ENCODE measurements at regions not wholly inside any gene's neighbourhood (a gene's known extent, or its start where the extent isn't known, plus 50 kb on each side); places are given as distances from the start of the nearest gene placed in this dataset.

DNA sequence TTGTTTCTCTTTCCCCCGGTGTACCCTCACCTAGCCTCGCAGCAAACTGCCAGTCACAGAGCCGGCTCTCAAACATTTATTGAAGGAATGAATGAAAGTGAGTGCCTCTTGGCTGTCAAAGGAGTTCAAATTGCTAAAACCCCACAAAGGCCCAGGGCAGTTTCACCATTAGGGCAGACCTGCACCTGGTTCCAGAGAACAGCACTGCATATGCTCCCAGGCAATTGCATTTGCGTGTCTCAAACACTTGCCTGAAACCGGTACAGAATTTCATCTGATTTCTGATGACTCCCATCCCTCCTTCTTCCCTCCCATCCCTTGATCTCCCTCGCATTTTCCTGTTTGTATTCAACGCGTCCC is 165.6 kb upstream of the ZNF462 start:
- DNase-seq (ENCODE audit: low read depth in 3 of 3, low spot score in 1 of 3) = no peak

DNA sequence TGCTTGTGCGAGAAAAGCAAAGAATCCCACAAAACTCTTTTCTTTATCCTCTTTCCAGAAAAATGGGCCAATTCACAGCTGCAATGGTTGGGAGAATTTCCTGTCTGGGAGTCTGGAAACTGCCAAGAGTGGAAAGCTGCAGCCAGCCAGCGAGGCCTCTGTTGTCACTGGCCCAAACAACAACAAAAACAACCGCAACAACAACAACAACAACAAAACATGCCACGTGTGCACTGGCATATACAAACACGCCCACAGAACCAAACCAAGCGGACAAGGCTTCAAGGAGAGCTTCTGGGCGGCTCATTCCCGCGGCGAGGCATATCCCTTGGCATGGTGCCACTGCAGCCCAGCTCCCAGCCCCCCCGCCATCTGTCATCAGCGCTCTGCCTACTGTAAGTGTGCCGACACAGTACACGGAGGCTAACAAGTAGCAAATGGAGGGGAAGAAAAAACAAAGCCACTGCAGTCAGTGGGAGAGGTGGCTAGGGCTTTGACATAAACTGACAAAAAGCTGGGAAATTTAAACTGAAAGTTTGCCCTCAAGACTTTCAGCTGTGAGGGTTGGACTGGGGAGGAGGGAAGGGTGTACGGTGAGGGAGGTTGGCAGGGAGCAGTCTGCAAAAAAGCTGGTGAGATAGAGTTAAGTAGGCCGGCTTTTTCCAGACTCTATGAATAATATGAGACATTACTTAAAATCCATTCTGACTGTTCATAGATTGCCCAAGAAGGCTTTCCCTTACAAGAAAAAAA is 165.0 kb upstream of the ZNF462 start:
- no peak for DNase-seq (ENCODE audit: low read depth in 3 of 3, low spot score in 1 of 3)

DNA sequence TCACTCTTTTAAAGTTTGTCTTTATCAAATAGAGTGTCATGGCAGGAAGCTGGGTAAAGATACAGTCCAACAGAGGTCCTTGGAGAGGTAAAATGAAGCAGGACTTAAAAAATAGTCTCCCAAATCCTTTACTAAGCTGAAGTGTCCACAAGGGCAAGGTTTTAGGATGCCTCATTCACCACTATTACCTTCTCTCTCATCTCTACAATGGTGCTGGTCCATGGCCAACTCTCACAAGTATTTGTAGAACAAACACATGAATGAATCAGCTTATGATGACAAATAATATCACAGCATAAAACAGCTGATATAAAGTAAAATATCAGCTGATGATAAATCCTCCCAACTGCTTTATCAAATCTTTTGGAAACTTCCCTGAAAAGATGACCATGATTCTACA is 162.3 kb upstream of the ZNF462 start:
- no peak for DNase-seq (ENCODE audit: low read depth in 3 of 3, low spot score in 1 of 3)

DNA sequence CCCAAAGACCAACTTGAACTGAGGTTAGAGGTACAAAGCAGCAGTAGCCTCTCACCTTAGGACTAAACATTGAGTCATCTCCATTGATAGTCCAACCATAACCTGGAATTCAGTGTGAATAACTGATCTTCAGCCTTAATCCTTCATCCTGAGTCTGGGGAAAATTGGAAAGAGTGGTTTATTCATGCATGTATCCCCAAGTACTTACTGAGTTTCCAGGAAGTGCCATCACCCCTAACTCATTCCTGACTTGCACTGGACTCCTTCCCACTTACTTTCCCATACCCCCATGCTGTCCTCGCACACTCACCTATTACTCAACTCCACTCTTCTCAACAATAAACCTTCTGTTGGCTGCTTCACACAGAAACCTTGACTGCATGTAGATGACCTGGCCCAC is 161.4 kb upstream of the ZNF462 start:
- no peak for DNase-seq (ENCODE audit: low read depth in 3 of 3, low spot score in 1 of 3)

DNA sequence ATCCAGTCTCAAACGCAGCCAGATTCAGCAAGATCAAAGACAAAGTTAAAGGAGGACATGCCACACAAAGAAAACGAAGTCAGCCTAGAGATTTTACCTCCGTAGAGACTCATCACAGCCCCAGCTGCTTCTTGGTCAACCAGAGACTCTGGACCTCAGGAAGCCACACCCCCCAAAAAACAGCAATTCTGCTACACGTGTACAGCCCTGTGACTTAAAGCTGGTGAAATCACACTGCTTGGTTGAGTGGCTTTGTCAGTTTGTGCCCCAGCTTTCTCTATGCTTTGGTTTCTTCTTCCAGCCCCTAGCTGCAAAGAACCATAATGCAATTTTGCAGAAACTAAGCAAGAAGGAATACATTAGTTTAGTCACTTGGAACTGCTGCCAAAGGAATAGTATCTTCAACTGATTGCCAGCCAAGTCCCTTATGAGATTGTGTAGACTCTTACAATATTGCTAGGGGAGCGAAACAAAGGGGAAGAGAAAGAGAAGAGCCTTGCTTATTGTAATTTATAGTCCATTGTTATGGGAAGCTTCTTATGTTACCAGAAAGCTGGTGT is 158.8 kb upstream of the ZNF462 start:
- DNase-seq (ENCODE audit: low read depth in 3 of 3, low spot score in 1 of 3) = no peak

DNA sequence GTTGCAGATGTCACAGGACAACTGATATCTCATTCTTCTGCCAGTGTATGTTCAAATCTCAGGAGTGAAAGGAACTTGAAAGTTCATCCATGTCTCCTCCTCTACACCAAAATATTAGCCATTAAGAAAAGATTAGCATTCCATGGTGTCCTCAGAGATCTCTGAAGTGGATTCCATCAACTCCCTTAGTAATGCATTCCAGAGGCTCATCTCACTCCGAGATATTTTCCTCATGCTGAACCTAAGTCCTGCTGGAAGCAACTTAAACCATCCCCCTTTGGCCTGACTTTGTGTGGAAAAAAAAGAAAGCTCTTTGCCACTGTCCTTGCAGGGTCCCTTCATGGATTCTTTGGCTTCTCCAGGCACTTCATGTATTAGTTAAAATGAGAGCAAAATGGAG is 155.7 kb upstream of the ZNF462 start:
- no peak for DNase-seq (ENCODE audit: low read depth in 3 of 3, low spot score in 1 of 3)

DNA sequence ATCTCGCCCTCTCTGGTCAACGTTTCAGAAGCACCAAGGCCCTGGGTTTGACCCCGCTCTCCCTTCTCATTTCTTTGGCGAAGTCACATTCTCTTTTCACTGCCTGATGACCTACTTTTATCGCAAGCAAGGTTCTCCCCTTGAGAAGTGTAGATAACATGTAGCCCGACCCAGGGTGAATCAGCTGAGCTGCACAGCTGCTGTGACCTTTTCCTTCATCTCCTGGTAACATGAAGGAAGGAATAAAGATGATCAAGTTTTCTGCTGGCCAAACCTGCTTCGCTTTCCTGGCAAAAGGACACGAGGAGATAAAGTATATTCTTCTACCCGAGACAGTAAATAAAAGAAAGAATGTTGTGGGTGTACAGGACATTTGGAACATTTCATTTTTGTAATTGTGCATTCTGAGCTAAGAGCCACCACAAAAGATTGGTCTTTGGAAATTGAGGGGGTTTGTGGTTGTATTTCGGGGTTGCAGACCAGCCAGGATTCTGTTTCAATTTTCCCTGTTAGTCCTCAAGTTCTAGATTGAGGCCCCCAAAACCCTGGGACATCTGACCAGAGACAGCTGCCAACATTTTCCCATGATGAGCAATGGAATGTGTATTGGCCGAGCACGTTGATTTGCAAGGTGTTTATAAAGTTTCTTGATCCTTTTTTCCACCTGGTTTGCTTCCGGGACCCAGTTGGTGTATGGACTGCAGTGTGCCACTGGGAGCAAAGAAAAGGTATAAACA is 155.1 kb upstream of the ZNF462 start:
- no peak for DNase-seq (ENCODE audit: low read depth in 3 of 3, low spot score in 1 of 3)

DNA sequence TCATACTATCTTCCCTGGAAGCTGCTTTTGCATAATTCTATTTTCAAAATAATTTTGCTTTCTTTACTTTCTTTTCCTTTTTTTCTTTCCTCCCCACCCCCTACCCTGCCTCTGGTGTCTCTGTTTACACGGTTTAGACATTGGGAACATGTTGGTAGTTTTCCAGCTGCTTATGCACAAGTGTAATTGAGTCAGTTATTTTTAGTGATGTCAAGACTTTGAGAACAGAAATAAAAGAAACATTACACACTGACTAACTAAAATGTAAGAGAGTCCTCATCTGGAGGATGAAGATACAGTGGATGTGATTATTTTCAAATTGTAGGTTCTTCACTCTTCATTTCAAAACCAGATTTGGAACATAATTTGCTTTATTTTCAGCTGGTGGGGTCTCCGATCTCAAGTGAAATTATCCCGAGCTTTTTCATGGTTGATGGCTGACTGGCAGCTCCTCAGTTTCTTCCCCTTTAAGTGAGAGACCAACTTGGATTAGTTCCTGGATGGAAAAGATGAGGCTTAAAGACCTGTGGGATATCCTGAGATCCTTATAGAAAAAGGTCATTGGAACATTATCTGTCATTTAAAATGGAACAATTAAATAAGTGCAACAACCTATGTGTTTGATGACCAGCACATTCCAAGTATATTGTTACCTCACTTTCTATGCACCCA is 154.4 kb upstream of the ZNF462 start:
- no peak for DNase-seq (ENCODE audit: low read depth in 3 of 3, low spot score in 1 of 3)

DNA sequence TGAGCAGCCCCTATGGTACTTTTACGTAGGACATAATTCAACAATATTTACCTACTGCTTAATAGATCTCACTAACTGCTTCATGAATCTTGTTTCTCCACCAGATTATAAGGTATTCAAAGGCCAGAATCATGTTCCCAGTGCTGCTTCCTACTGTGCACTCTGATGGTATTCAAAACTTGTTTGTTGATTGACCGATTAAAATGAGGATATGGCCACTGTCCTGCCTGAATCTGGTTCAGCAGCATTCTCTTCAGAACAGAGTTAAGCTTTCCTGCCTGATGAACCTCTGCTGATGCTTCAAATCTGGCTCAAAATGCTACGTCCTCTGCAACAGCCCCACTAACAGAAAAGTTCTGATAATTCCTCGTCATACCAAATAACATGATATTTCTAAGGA is 150.7 kb upstream of the ZNF462 start:
- no peak for DNase-seq (ENCODE audit: low read depth in 3 of 3, low spot score in 1 of 3)

DNA sequence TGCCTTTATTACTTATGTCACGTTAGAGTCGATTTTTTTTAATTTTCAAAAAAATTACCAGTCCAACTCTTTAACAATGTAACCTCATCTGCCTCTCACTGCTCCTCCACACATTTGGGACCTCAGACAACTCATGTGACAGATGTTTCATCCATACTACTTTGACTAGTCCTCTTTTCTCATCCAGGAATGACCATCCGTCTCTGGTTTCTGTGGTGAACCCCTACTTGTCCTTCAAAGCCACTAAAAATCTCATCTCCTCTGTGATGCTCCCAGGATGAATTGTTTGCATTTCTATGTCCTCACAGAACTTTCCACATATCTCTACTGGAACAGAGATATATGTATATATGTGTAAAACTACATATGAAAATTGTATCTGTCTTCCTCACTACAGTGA is 149.8 kb upstream of the ZNF462 start:
- DNase-seq (ENCODE audit: low read depth in 3 of 3, low spot score in 1 of 3) = no peak

DNA sequence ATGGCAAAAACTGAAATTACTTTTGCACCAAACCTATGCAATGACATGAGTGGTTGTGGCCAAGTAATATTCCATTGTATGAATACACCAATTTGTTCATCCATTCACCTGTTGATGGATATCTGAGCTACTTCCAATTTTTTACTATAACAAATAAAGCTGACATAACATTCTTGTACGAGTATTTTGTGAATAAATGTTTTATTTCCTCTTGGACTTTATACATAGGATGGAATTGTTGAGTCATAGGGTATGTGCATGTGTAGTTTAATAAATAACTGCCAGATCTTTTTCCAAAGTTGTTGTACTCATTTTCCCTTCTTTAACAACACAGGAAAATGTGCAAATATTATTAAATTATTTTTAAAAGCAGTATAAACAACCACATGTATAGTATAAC is 146.1 kb upstream of the ZNF462 start:
- no peak for DNase-seq (ENCODE audit: low read depth in 3 of 3, low spot score in 1 of 3)

DNA sequence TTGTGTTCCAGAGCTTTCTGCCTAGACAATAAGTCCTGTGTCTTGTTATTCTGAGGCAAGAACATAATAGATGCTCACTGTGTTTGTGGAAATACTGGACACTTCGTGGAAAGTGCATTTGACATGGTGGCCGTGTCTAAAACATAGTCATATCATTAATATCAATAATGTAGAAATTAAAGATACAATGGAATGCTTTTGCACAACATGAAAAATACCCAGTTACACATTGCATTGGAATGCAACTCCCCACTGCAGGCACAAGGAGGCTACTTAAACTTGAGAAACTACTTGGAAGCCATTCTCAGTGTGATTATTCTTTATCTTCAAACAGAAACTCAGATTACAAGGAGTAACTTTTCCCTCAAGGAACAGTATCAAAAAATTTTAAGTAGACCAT is 145.3 kb upstream of the ZNF462 start:
- DNase-seq (ENCODE audit: low read depth in 3 of 3, low spot score in 1 of 3) = no peak

DNA sequence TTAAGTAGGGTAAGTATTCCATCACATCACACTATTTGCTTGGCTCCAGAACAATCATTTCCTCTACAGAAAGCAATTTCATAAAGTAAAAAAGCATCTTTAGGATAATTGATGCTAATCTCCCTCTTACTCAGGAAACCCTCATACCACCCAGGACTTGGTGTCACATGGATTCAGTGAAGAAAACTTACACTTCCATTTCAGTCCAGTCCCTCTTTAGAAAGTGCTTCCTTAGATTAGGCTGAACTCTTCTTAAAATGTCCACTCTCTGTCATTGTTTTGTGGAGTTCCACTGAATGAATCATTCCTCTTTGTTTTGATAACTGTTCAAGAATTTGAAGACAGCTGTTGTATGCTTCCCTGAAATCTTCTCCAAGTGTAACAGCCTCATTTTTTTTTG is 144.0 kb upstream of the ZNF462 start:
- DNase-seq (ENCODE audit: low read depth in 3 of 3, low spot score in 1 of 3) = no peak

DNA sequence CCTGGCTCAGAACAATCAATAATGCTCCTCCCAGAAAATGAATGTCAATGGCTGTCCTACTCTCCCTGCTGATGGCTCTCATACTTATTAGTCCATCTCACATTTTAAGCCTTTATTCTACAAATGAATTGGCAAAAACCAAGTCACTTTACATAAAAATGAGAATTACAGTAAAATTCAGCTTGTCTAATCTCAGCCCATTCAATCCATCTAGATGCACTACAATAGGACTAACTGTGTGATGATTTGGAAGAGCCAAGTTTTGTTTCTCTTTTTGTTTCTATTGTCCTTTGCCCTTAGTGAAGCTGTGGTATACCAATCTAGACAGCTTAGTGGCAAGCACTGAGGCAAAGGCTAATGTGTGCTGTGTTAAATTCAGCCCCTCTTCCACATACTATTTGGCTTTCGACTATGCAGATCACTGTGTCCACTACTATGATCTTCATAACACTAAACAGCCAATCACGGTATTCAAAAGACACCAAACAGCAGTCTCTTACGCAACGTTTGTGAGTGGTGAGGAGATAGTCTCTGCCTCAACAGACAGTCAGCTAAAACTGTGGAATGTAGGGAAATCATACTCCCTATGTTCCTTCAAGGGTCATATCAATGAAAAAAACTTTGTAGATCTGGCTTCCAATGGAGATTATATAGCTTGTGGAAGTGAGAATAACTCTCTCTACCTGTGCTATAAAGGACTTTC is 140.8 kb upstream of the ZNF462 start:
- DNase-seq (ENCODE audit: low read depth in 3 of 3, low spot score in 1 of 3) = no peak

DNA sequence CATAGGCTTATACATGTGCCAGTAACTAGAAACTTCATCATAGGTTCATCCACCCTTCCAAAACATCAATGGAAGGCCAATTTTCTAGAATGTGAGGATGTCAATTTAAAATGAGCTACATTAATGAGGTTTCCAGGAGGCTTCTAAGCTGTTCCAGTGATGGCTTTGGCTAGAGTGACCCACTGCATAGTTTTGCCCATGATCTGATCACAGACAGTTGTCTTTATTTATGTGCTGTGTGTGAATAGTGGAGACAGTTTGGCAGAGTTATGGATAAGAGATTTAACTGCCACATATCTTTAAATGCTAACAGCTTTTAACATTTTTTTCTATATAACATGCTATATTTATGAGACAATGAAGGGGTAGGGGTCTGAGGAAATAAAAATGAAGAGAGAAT is 139.0 kb upstream of the ZNF462 start:
- DNase-seq (ENCODE audit: low read depth in 3 of 3, low spot score in 1 of 3) = no peak

DNA sequence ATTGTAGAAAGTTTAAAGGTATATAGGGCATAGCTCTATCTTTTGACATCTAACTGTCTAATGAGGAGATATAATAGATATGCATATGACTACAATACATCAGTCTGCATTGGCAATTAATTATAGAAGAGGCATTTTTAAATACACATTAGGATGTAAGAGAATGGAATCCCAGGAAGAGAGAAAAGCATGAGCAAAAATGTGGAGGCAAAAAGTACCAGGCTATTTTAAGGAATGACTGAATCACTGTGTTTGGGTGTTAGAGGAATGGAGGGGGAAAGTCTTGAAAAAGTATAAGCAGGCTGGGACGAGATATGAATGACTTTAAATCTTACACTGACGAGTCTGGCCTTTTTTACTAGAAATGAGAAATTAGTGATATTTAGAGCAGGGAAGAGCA is 138.4 kb upstream of the ZNF462 start:
- no peak for DNase-seq (ENCODE audit: low read depth in 3 of 3, low spot score in 1 of 3)

DNA sequence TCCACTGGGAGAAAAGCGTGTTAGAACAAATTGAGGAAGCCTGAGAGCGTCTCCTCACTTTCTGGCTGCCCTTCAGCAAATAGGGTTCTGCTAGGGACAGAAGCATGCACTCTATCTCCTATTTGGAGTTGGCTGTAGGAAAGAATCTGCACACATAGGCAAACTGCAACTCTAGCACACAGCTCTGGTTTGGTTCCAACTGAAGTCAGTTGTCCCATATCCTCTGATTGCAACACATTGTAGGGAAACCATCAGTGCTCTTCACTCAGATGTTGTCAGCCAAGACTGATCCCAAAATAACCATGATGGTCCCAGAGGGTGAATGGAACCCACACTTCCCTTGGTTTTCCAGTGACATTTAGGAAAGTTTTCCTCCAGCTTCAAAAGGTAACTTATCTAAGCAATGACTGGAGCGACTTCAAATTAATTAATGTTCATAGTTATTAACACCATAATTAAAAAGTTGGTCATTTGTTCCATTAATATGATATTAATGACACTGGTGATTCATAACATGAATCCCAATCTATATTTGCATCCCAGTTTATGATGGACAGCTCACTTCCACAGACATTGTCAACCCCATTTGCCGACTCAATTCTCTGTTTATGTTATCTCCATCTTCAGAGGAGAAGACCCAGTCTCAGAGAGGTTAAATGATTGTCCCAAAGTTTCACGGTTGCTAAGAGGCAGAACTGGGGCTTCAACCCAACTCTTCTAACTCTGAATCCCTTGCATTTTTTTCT is 136.7 kb upstream of the ZNF462 start:
- no peak for DNase-seq (ENCODE audit: low read depth in 3 of 3, low spot score in 1 of 3)

DNA sequence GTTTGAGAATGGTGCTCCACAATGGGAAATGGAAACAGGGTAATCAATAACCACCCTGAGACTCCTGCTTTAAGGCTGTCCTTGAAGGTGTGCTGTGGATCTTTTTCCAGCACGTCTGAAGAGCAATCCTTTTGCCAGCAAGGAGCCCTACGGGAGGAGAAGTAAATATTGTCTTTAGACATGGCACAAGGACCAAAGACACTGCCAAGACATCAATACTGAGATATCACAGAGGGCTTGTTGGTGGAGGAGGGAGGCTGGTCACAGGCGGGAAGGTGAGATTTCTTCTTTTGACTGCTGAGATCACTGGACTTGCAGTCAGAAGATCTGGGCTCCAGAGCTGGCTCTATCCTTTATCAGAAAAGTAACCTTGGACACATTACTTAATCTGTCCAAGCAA is 135.0 kb upstream of the ZNF462 start:
- DNase-seq (ENCODE audit: low read depth in 3 of 3, low spot score in 1 of 3) = no peak

DNA sequence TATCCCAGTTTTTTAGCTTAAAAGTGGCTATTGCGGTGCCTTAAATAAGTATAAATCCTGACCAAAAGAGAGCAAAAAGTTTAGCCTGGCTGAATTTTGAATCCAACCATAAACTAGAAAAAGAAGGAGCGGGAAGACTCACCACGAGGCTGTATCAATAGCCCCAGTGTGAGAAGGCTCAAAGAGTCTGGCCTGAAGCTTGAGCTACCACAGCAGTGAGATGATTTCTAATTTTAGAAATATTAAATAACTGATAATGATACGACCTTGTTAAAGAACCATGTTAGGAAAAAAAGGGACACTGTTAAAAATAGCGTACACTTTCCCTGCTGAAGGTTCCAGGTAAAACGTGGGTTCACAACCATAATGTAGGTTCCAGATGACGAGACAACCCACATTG is 134.1 kb upstream of the ZNF462 start:
- no peak for DNase-seq (ENCODE audit: low read depth in 3 of 3, low spot score in 1 of 3)

DNA sequence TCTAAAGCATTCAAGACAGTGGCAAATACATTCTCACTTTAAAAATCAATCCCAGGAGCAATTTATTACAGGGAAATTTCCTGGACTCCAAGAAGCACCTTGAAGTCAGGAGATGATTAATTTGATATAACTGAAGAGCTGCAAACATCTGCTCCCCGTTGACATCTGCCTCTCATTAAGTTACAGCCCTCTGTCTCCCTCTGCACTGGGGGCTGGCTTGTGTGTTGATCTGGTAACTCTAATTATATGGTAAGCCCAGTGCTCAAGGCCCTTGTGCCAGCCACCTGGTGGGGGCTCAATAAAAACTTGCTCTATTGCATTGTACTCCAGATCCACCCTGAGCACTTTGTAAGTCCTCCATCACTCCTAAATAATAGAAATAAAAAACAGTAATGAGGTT is 131.1 kb upstream of the ZNF462 start:
- DNase-seq (ENCODE audit: low read depth in 3 of 3, low spot score in 1 of 3) = no peak

DNA sequence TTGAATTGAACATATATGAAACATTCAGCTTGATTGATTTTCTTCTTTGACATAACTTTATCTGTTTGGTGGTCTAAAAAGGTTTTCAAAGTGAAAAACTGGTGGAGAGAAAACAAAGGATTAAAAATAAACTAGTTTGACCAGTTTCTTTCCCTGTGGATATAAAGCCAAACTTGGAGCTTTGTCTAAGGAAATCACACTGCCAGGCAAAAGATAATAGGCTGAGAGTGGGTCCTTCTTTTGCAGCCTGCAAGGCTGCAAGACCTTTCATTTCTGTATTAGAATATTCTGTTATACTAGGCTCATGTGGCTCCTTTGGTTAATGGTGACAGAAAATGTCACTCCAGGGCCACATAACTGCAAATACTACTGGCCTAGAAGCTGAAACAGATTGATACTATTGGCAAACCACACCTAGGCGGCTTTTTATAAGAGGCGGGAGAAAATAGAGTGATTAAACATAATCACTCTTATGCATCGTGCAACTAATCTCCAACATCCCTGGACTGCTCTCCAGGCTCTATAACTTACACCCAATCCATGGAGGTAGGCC is 129.1 kb upstream of the ZNF462 start:
- no peak for DNase-seq (ENCODE audit: low read depth in 3 of 3, low spot score in 1 of 3)

All from stimulated activated CD4-positive, alpha-beta T cell treated with anti-CD3 and anti-CD28 coated beads, TNF-alpha, amount 100 ng/mL, for 1 hour (primary cell).